HG03565 (cell line): ENCODE measurements at regions not wholly inside any gene's neighbourhood (a gene's known extent, or its start where the extent isn't known, plus 50 kb on each side); places are given as distances from the start of the nearest gene placed in this dataset.
"Not testable (repeated sequence)": the region's sequence is repeated elsewhere in the genome, so short reads cannot be mapped to it uniquely, and the experiment has no call there.

ENCODE experiments used
- ATAC-seq: cut with Tn5 transposase; IDR thresholded peaks from one replicate; pipeline ENCODE4 v1.9.1; 2021; ENCODE audit warnings: mild to moderate bottlenecking, moderate library complexity; ENCODE audit not compliant: unreplicated experiment

DNA sequence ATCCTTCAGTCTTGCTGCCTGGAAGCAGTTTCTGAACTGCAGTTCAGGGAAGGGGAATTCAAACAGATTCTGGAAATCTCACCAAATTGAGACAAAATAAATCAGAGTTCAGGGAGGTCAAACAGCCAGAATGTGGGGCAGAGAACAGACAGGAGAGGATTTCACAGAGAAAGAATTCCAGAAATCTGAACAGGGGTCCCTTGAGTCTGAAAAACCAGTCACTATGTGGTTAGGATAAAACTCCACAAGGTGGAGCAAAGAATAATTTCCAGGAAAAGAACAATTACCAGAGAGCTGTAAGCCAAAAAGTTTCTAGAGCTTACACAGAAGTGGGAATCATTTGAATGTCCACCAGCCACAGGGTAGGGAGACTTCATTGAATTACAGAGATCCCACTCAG lies 84.7 kb downstream of the URB2 start:
- no peak for ATAC-seq

DNA sequence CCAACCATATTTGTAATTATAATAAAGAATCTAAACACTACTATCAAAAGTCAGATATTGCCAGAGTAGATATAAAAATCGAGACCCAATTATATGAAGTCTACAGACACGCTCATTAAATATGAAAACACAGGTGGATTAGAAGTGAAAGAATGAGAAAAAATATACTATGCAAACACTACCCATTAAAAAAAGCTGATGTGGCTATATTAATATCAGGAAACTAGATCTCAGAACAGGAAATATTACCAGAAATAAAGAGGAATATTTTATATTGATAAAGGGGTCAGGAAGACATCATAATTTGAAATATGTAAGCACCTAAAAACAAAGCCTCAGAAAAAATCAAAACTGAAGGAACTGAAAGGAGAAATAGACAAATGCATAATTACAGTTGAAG lies 88.3 kb downstream of the URB2 start:
- no peak for ATAC-seq

DNA sequence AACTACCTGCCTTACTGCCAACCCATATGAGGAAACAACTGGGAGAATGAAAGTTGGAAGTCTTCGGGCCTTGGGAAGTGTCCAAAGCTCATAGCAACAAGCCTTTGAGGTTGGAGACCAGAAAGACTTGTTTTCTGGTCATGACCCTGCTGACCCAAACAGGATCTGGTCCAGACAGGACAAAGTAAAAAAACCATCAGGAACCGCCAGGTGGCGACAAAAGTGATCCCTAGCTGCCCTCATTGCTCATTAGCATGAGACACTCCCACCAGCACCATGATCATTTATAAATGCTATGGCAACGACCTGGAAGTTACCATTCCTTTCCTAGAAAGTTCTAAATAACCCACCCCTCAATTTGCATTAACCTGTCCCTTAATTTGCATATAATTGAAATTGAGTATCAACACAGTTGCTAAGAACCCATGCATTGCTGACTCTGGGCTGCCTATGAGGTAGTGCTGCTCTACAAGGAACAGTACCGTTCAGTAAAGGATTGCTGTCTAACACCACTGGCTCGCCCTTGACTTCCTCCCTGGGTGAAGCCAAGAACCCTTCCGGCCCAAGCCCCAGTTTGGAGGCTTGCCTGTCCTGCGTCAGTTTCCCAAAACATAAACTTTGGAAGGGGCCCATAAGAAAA lies 89.0 kb downstream of the URB2 start:
- ATAC-seq: no peak

DNA sequence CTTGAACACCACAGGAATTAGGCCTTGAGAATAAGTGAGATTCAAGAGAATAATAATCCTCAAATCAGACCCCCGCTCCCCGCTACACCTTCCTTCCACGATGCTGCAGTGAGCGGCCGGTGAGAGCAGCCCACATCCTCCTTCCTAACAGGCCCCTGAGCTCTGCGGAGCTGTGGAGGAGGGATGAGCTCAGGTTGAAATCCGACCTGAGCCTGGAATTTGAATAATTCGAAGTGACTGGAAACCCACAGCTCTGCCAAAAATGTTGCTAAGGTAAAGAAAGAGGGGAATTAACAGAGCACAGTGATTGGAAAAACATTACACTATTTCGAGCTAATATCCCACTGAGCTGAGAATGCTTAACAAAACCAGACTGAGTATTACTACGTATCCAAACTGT lies 90.0 kb downstream of the URB2 start:
- no peak for ATAC-seq

DNA sequence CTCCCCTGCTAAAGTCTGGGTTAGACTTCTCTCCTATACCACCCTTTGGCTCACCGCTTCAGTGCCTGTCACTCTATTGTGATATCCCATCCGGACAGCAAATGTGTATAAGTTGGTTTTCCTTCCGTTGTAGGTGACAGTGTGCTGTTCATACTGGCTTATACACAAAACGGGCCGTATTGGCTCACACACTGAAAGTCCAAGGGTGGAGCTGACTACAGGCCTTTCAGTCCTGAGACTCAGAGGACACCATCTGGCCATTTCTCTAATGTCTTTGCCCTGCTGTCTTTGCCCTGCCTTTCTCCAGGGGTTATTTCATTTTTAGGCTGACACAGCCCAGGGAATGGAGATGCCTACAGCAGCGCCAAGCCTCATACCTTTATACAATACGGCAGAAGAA lies 90.7 kb downstream of the URB2 start:
- ATAC-seq: no peak

DNA sequence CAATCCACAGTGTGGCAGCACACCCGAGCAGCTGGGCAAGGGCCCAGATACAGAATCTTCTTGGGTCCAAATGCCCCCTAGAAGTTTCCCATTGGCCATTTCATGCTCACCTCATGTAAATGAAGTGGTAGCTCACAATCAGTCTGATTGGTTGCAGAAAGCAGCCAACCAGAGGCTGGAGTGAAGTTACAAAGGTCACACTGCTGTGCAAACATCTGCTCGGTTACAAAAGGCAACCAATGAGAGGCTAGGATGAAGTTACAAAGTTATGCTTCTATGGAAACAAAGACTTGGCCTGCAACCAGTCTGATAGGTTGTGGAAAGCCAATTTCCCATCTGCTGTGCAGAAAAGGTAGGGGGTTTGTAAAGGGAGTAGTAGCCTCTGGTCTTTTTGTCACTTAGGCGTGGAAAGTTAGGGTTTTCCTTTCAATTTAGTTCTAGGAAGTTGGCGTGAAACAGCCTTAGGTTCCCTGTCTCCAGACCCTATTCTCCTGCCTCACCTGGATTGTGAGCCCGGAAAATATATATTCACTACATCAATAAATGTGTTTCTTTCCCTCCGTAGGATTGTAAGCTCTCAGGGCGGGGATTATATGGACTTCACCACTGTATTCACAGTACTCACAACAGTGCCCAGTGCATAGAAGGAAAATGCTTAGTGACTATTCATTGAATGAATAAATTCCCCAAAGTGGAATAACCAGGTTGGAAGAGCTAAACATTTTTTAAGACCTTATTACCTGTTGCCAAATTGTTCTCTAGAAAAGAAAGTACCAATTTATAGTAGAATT lies 91.9 kb downstream of the URB2 start:
- ATAC-seq: no peak

DNA sequence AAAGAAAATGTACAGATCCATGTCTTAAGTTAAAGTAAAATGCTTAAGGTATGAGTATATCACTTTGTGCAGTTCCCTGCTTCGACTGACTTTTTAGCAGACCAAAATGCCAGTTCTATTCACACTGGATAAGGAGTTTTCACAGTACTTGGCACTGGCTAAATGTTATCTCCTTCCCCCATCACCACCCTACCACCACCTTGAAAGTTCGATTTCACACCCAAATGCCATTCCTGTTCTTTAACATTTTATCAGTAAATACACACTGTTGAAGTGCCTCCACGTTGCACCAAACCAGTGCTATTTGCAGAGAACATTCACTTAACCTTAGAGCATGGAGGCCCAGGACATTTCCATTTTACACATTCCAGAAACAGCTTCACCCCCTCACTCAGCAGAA lies 100.0 kb downstream of the URB2 start:
- ATAC-seq: no peak

DNA sequence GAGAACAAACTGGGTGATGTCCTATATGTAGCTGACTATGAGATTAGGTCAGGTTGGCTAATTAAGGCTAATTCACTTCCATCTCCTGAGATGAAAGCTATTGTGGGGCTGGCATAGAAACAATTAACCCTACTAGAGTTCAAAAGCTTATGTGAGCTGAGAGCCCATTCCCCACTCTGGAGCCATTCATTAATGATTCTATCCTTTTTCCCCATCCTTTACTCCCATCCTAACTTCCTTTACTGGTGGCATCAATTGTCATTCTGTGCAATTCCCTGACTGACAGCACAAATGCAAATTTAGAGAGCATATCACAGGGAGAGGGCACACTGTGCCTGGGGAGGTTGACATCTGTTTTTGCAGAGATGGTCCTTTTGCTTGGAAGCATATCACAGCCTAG lies 103.9 kb downstream of the URB2 start:
- ATAC-seq: no peak

DNA sequence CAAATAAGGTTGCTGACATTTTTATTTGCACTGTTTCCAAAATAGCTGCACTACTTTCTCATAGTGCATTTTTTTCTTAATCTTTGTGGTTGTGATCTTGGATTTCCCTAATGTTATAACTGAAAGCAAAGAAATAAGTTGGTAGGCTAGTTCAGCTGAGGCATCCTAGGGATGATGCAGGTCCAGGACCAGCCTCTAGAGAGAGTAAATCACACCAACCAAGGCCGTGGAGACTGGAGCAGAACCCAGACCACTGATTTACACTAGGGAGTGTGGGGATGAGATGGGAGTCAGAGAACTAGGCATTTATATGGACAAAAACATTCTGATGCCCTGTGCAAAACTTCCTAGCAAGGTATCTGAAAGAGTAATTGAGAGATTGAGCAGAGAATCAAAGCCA lies 104.5 kb downstream of the URB2 start:
- ATAC-seq: no peak

DNA sequence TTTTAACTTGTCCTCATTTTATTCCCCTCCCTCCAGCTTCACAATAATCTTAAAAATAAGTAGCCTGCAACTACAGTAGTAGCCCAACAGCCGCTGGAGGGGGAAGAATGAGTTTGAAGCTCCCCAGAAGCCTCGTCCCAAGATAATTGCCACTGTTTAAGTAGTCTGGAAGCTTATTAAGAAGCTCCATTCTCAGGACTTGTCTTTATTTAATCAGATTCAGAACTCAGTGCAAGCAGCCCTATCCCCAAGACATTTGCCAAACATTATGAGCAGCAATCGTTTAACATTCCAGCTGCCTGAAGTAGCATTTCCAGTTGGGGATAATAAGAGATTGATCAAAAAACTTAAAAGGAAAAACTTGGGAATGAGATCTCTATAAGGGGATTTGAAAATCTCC lies 106.0 kb downstream of the URB2 start:
- no peak for ATAC-seq

DNA sequence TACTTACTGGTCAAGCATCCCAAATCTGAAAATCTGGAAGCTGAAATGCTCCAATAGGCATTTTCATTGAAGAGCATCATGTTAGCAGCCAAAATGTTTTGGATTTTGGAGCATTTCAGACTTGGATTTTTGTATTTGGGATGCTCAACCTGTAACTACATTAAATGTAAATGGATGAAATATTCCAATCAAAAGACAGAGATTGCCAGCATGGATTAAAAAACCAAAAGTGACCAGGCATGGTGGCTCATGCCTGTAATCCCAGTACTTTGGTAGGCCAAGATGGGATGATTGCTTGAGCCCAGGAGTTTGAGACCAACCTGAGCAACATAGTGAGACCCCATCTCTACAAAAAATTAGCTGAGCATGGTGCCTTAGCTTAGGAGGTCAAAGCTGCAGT lies 110.3 kb downstream of the URB2 start:
- ATAC-seq: no peak

DNA sequence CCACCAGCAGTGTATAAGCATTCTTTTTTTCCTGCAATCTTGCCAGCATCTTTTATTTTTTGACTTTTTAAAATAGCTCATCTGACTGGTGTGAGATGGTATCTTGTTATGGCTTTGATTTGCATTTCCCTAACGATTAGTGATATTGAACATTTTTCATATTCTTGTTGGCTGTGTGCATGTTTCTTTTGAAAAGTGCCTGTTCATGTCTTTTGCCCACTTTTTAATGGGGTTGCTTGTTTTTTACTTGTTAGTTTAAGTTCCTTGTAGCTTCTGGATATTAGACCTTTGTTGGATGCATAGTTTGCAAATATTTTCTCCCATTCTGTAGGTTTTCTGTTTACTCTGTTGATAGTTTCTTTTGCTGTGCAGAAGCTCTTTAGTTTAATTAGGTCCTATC lies 116.6 kb downstream of the URB2 start:
- ATAC-seq: not testable (repeated sequence)

DNA sequence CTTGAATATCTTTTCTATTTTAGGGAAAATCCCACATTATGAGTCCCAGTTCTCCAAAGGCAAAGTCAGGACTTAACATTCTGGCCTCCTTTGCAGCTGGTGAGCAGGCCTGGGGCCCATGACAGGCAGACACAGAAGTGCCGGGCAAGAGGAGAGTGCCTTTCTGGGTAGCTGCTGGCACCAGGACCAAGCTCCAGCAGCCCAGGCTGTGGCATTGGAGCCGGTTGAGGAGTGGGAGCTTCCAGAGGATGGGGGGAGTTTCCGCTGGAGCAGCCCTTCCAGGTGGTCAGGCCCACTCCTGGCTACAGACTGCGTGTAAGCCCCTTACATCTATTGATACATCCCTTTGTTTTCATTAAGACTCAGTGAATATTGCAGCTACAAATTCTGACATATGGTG lies 123.9 kb downstream of the URB2 start:
- no peak for ATAC-seq

DNA sequence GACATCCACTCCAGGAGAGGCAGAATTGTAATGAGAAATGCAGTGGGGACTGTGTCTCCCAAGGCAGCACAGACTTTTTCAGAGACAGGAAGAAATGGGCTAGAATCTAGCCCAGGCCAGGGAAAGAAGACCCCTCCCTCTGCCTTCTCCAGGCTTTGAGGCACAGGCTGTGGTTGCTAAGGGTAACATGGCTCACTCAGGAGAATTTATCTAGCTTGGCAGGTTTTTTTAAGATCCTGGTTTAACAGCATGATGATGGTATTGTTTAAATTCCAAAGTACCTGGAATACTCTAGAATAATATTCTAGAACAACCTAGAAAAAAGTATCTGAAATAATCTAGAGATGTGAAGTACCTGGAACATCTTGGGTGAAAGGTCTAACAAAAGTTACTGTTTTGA lies 125.6 kb downstream of the URB2 start:
- no peak for ATAC-seq

DNA sequence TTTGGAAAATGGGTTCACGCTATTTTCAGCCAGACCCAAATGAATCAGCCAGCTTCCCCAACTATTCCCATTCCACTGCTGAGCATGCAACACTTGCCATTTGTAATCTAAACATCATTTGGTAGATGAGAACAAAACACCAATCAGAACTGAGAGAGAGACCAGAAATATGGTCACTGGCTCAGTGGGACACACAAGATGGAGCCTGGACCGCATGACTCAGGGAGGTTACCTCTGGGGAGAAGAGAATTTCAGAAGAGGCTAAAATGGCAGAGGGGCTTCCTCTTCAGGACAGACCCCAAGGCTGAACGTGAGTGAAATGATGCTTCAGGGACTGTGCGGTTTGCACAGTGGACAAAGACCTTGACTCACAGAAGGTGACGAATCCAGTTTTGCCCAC lies 126.6 kb downstream of the URB2 start:
- ATAC-seq: no peak

DNA sequence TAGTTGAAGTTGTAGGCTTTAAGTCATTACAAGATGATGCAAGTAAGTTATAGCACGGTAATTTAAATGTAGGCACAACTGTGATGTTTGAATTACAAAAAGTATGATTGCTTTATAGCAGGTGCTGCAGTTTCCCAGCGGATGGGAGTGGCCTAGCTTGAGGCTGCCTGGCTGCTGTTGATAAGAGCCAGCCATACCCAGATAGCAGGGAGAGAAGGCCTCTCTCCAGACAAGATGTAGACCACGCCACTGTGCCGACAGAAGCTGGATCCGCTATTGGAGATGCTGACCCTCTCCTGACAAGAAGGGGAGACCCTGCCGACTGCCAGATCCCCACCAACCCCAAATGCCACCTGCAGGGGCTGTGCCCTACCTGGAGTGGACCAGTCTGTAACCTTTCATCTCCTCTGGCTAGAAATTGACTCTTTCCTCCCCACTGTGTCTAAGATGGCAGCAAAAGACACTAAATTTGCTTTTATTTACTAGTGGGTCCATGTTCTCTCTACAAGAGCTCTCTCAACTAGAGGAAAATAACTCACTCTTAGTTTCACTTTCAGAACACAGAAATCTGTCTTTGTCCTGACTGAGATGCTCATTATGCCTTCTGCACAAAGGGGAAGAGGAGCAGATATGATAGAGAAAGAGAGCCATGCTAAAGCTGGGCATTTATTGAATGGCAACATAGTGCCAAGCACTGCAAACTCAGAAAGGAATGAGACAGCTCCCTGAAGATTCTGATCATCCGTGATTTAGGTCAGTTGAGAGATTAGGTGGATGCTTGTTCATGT lies 127.9 kb downstream of the URB2 start:
- ATAC-seq: no peak

DNA sequence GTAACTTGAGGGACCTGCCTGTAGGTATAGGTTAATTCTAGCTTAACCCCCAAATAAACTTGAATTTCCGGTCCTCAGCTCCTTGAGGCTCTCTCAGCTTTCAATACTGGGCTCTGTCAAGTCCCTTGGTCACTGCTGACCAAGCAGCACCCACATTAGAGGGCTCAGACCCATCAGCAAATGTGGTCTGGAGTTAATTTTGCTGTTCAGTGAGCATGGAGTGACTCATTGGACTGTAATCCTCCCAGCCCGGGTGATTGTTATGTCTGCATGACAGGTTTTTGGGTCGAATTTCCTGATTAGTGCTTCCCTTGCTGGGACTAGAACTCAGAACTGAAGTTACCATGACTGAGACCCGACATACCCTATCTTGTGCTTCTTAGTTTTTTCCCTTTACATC lies 130.6 kb downstream of the URB2 start:
- ATAC-seq: no peak

DNA sequence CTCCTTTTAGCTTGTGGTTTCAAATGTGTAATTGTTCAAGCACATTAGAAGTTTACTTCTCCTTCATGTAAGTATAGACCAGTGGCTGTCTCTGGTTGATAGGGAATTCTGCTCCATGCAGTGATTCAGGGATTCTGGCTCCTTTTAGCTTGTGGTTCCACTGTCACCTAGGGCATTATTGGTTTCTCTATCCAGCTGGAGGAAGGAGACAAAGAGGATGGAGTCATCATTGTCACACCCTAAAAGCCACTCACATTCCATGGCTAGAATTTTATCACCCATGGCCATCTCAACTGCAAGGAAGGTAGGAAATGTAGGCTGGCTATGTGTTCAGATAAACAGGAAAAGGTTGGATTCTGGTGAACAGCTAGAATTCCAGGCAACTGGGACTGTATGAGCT lies 131.2 kb downstream of the URB2 start:
- ATAC-seq: no peak

DNA sequence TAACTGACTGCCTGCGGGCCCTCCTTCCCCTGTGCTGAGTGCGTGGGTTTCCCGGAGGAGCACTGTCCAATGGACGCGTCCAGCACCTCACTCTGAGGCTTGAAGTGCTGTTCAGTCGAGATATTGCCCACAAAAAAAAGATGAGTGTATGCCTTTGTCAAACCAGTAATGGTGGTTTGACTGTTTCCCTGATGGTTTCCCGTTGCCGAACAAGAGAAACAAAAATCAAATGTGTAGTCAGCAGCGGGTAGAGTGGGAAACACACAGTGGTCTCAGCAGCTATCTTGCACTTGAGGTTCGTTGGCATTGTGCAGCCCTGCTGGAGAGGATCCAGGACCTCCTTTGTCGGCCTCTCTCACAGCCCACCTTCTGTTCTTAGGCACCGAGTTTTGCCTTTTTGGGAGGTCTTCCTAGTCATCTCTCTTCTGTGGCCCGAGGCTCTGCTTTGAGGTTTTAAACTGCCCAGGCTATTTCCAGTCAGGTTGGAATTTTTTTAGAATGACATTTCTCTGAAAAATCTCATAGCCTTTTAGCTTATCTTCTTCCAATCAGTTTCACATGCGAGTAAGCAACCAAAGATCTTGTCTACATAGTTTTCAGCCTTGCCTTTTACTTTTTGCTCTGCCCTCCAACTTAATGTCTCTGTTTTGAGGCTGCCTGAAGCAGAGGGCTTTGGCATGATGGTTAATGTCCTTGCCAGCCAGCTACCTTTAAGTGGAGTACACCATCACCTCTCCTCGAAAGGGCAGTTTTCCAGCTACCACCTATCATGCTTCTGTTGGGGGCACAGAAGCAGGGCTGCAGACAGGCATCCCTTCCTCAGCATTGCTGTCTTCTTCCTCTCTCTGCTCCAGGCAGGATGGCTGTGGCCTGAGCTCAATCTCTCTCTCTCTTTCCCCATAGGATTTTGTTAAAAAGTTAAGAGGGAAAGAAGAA lies 132.3 kb downstream of the URB2 start:
- ATAC-seq: no peak

DNA sequence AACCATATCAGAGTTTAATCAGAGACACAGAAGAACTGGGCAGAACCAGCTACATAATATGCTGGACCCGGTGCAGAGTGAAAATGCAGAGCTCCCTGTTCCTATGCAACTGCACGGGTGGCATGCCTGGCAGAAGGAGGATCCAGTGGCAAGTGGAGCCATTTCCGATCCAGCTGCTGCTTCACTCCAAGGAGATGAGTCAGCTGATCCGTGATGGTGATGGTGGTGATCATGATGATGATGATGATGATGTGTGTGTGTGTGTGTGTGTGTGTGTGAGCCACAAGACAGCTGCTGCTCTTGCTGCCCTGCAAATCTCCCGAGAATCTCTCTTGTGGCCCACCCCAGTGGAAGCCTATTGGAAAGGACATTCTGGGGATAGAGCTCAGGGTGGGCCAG lies 133.0 kb downstream of the URB2 start:
- no peak for ATAC-seq

DNA sequence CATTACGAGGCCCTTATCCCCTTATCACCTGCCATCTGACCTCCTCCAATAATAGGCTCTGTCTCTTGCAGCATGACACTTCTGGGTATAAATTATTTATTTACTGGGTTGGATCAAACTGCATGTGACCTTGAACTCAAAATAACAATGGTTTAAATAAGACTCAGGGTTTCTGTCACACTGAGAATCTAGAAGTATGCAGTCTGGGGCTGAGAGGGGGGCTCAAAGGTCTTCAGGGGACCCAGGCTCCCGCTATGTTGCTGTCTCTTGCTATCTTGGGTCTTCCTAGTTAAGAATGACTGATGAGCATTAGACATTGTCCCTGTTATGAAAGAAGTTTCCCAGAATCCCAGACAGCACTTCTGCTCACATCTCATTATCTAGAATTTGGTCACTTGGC lies 133.5 kb downstream of the URB2 start:
- no peak for ATAC-seq
